CD4-positive, alpha-beta memory T cell (primary cell): ENCODE measurements at regions not wholly inside any gene's neighbourhood (a gene's known extent, or its start where the extent isn't known, plus 50 kb on each side); places are given as distances from the start of the nearest gene placed in this dataset.
"Not testable (repeated sequence)": the region's sequence is repeated elsewhere in the genome, so short reads cannot be mapped to it uniquely, and the experiment has no call there.

Experiments used
- CTCF ChIA-PET: fragments of 350-600 bp; sonication (Branson Sonifier 250); formaldehyde crosslinking; loops from one replicate; lab custom pipeline; 2021; ENCODE audit warnings: inconsistent platforms; ENCODE audit not compliant: partially characterized antibody; lab: Charles Lee
- POLR2A ChIA-PET: fragments of 350-600 bp; sonication (Branson Sonifier 250); formaldehyde crosslinking; loops from one replicate; lab custom pipeline; 2021; ENCODE audit not compliant: partially characterized antibody; lab: Charles Lee
- DNase-seq, 5 donors: peaks; one replicate each; pipeline versions ENCODE4 v3.0.0 to v3.0.0-alpha.2; 2020 to 2022; ENCODE audit warnings: mixed read lengths in 1 of 5
- H3K27ac ChIP-seq: one replicate; pipeline ENCODE4 v1.7.0; 2013; ENCODE audit warnings: low read depth, low read length
- H3K27me3 ChIP-seq: 2 replicates; pipeline ENCODE4 v1.7.0; 2013; ENCODE audit warnings: mild to moderate bottlenecking, low read length, moderate library complexity; ENCODE audit not compliant: insufficient read depth
- H3K36me3 ChIP-seq: 2 replicates; pipeline ENCODE4 v1.7.0; 2013; ENCODE audit warnings: mild to moderate bottlenecking, low read length, moderate library complexity; ENCODE audit not compliant: insufficient read depth
- H3K4me1 ChIP-seq: 2 replicates; pipeline ENCODE4 v1.7.0; 2013; ENCODE audit warnings: mild to moderate bottlenecking, low read length, moderate library complexity; ENCODE audit not compliant: insufficient read depth
- H3K4me3 ChIP-seq, 2 donors: one replicate each; pipeline ENCODE4 v1.7.0; 2013; ENCODE audit warnings: low read length in 2 of 2, mild to moderate bottlenecking in 1 of 2
- H3K9me3 ChIP-seq, 2 donors: one replicate each; pipeline ENCODE4 v1.7.0; 2013; ENCODE audit warnings: low read length in 2 of 2, control low read depth in 1 of 2; ENCODE audit not compliant: control insufficient read depth in 1 of 2
- H3K27ac Mint-ChIP-seq, 7 donors: one replicate each; pipeline ENCODE4 v1.8.0; 2020 to 2021; ENCODE audit warnings: mixed read lengths in 7 of 7, mild to moderate bottlenecking in 6 of 7, inconsistent platforms in 3 of 7, moderate library complexity in 3 of 7
- H3K27me3 Mint-ChIP-seq, 2 donors: one replicate each; pipeline ENCODE4 v1.8.0; 2020 to 2021; ENCODE audit warnings: mixed read lengths in 2 of 2
- H3K36me3 Mint-ChIP-seq, 2 donors: one replicate each; pipeline ENCODE4 v1.8.0; 2020 to 2021; ENCODE audit warnings: mixed read lengths in 2 of 2, inconsistent platforms in 1 of 2, mild to moderate bottlenecking in 1 of 2
- H3K4me1 Mint-ChIP-seq, 4 donors: one replicate each; pipeline ENCODE4 v1.8.0; 2020 to 2021; ENCODE audit warnings: mixed read lengths in 4 of 4, mild to moderate bottlenecking in 1 of 4
- H3K4me3 Mint-ChIP-seq, 8 donors: one replicate each; pipeline ENCODE4 v1.8.0; 2020 to 2021; ENCODE audit warnings: mixed read lengths in 8 of 8, mild to moderate bottlenecking in 7 of 8, moderate library complexity in 6 of 8, inconsistent platforms in 3 of 8
- H3K9me3 Mint-ChIP-seq, 8 donors: one replicate each; pipeline ENCODE4 v1.8.0; 2020 to 2021; ENCODE audit warnings: mixed read lengths in 8 of 8, mild to moderate bottlenecking in 5 of 8, inconsistent platforms in 3 of 8, moderate library complexity in 1 of 8
- intact Hi-C: fragments of 100-400 bp; cut with micrococcal nuclease; formaldehyde crosslinking; loops from one replicate; pipeline ENCODE4 v1.15.1; 2023

DNA sequence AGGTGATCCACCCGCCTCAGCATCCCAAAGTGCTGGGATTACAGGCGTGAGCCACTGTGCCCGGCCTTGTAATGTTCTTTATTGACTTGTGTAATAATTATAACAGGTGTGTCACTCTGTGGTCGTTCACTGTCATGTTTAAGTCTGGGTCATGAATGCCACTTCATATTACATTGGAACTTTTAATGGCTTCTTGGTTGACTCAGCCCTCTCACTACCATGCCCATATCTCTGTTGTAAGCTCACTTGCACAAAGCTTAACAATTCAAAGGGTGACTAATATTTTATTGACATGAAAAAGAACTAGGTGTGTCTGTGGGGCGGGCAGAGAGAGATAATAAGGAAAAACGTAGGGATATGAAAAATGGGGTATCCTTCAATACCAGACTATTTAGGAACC lies 639.7 kb upstream of the ACTRT1 start:
- no peaks in the 10 kb centered on the region for H3K27me3 Mint-ChIP-seq
- H3K9me3 Mint-ChIP-seq = no peaks in the 10 kb centered on the region
- no peaks in the 10 kb centered on the region for H3K4me1 Mint-ChIP-seq
- Histone ChIP-seq H3K27me3 (no peaks in the 10 kb centered on the region), H3K27ac (no peak overlapping the region), H3K4me1 (no peaks in the 10 kb centered on the region), H3K36me3 (no peaks in the 10 kb centered on the region), H3K4me3 (no peak overlapping the region), H3K9me3 (no peaks in the 10 kb centered on the region)
- no peaks in the 10 kb centered on the region for H3K36me3 Mint-ChIP-seq
- DNase-seq = no peak
- no peak overlapping the region for H3K27ac Mint-ChIP-seq
- intact Hi-C loops = no loop called here
- CTCF ChIA-PET = no interaction called here
- no peak overlapping the region for H3K4me3 Mint-ChIP-seq
- POLR2A ChIA-PET = no interaction called here

DNA sequence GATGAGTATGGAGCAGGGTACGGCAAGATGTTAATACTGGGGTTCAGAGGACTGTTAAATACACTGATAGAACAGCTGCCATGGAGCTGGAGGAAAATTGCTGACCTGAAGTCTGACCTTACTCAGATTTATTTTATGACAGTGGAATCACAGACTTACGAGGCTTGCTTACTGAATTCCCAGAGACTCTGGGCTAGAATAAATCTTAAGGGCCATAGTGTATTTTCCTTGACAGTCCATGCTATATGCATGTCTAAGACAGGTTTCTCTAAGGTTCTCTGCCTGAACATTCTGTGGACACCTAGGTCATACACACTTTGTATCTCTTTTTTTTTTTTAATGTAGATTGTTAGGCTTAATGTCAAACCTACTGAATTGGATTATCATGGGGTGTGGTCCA lies 633.2 kb upstream of the ACTRT1 start:
- intact Hi-C loops = no loop called here
- POLR2A ChIA-PET = no interaction called here

DNA sequence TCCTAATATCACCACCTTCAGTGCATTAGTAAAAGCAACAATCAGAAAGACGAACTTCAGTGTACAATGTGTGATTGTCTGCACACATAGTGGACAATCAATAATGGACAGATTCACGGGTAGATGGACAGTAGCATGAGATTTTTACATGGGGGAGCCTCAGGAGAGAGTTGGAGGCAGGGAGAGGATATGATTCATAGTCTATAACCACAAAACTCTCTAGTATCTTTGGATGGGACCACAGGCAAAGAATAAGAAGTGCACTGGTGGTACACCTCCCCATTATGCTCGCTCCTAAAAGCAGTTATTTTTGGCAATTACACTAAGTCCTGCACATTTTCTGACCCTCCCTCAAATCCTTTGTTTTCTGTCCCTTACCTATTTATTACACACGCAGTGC lies 624.4 kb upstream of the ACTRT1 start:
- no peak overlapping the region for H3K27ac Mint-ChIP-seq
- POLR2A ChIA-PET = no interaction called here
- peaks cover 0 to 8% (median 0%) of the 10 kb centered on the region in 8 donors for H3K9me3 Mint-ChIP-seq

More for the DNA sequence above, 633.2 kb upstream of the ACTRT1 start:
- H3K27me3 Mint-ChIP-seq = no peaks in the 10 kb centered on the region
- H3K36me3 Mint-ChIP-seq = no peaks in the 10 kb centered on the region
- H3K4me1 Mint-ChIP-seq = no peaks in the 10 kb centered on the region
- no peaks in the 10 kb centered on the region for H3K9me3 ChIP-seq
- no peak overlapping the region for H3K27ac Mint-ChIP-seq
- H3K36me3 ChIP-seq = no peaks in the 10 kb centered on the region
- no peaks in the 10 kb centered on the region for H3K27me3 ChIP-seq
- no peaks in the 10 kb centered on the region for H3K4me1 ChIP-seq
- no peak for DNase-seq
- no peak overlapping the region for H3K27ac ChIP-seq
- CTCF ChIA-PET = no interaction called here
- no peak overlapping the region for H3K4me3 ChIP-seq
- no peak overlapping the region for H3K4me3 Mint-ChIP-seq
- peaks cover 0 to 3% (median 0%) of the 10 kb centered on the region in 8 donors for H3K9me3 Mint-ChIP-seq

DNA sequence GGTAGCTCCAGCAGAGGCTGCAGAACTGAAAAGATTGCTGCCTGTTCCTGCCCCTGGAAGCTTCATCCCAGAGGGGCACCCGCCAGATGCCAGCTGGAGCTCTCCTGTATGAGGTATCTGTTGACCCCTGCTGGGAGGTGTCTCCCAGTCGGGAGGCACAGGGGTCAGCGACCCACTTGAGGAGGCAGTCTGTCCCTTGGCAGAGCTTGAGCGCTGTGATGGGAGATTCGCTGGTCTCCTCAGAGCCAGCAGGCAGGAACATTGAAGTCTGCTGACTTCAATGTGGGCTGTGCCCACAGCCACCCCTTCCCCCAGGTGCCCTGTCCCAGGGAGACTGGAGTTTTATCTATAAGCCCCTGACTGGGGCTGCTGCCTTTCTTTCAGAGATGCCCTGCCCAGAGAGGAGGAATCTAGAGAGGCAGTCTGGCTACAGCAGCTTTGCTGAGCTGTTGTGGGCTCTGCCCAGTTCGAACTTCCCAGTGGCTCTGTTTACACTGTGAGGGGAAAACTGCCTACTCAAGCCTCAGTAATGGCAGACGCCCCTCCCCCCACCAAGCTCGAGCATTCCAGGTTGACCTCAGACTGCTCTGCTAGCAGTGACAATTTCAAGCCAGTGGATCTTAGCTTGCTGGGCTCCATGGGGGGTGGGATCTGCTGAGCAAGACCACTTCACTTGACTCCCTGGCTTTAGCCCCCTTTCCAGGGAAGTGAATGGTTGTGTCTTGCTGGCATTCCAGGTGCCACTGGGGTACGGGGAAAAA lies 622.3 kb upstream of the ACTRT1 start:
- H3K27ac ChIP-seq, CTCF ChIA-PET, H3K9me3 ChIP-seq, H3K27me3 Mint-ChIP-seq, H3K36me3 ChIP-seq, H3K27me3 ChIP-seq, H3K4me1 Mint-ChIP-seq, H3K4me3 ChIP-seq, H3K4me1 ChIP-seq, H3K36me3 Mint-ChIP-seq, H3K4me3 Mint-ChIP-seq, DNase-seq, POLR2A ChIA-PET, intact Hi-C loops, H3K9me3 Mint-ChIP-seq, H3K27ac Mint-ChIP-seq: not testable (repeated sequence)

More for the DNA sequence above, 624.4 kb upstream of the ACTRT1 start:
- no peak overlapping the region for H3K4me3 Mint-ChIP-seq
- no peak for DNase-seq
- H3K36me3 ChIP-seq = no peaks in the 10 kb centered on the region
- no peaks in the 10 kb centered on the region for H3K27me3 ChIP-seq
- H3K27ac ChIP-seq = no peak overlapping the region
- no peaks in the 10 kb centered on the region for H3K36me3 Mint-ChIP-seq
- H3K4me1 ChIP-seq = no peaks in the 10 kb centered on the region
- no peaks in the 10 kb centered on the region for H3K9me3 ChIP-seq
- H3K4me3 ChIP-seq = no peak overlapping the region
- no peaks in the 10 kb centered on the region for H3K27me3 Mint-ChIP-seq
- no peaks in the 10 kb centered on the region for H3K4me1 Mint-ChIP-seq
- CTCF ChIA-PET = no interaction called here
- intact Hi-C loops = no loop called here

DNA sequence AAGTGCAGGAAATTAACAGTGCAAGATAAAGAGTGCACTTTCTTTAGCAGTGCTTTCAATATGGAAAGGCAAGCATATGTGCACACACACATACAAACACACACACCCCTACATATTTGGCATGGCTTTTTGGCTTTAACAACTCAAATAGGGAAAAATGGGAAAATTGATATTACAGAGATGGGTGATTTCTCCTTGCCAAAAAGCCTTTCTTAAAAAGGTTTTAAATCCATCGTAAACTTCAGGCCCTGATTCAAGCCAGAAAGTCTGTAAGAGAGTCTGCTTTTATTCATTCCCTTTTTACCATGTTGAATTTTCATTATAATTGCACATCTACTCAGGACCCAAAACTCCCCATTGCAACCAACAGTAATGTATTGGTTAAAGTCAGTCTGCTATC lies 612.0 kb upstream of the ACTRT1 start:
- H3K4me1 Mint-ChIP-seq = no peaks in the 10 kb centered on the region
- peaks cover 0 to 18% (median 2%) of the 10 kb centered on the region in 8 donors for H3K9me3 Mint-ChIP-seq
- H3K36me3 ChIP-seq = no peaks in the 10 kb centered on the region
- CTCF ChIA-PET = no interaction called here
- no peaks in the 10 kb centered on the region for H3K27me3 ChIP-seq
- no peaks in the 10 kb centered on the region for H3K4me1 ChIP-seq
- no peak for DNase-seq
- intact Hi-C loops = no loop called here
- no peak overlapping the region for H3K4me3 Mint-ChIP-seq
- H3K4me3 ChIP-seq = no peak overlapping the region
- POLR2A ChIA-PET = no interaction called here
- no peaks in the 10 kb centered on the region for H3K36me3 Mint-ChIP-seq
- no peaks in the 10 kb centered on the region for H3K9me3 ChIP-seq
- H3K27me3 Mint-ChIP-seq = no peaks in the 10 kb centered on the region
- no peak overlapping the region for H3K27ac Mint-ChIP-seq
- no peak overlapping the region for H3K27ac ChIP-seq

DNA sequence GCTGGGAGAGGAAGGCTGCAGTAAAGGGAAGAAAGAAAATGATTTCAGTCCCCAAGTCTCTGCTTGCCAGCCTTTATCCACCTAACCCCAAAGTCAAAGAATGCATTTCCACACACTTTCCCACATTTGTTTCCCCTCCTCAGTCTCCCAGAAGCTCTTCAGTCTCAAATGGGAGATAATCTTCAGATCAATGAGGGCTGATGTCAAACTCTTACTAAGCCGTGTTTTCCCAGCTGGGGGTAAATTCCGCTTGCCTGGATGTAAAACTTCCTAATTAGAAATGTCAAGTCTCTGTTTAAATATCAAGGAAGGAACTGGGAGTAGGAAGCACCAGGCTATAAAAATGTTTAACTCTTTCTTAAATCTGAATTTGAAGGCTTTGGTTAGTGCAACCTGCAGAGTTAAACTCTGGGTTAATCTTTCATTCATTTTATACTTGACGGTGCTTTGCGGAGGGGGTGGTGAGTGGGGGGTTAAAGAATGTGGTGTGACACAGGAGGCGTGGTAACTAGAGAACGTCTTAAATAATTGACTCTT lies 601.4 kb upstream of the ACTRT1 start:
- Mint-ChIP-seq H3K27ac (no peak overlapping the region), H3K36me3 (no peaks in the 10 kb centered on the region), H3K27me3 (no peaks in the 10 kb centered on the region), H3K4me3 (no peak overlapping the region), H3K9me3 (peaks cover 0 to 10% (median 6%) of the 10 kb centered on the region in 8 donors), H3K4me1 (no peaks in the 10 kb centered on the region)
- DNase-seq = no peak
- Histone ChIP-seq H3K9me3 (no peaks in the 10 kb centered on the region), H3K36me3 (no peaks in the 10 kb centered on the region), H3K4me3 (no peak overlapping the region), H3K4me1 (no peaks in the 10 kb centered on the region), H3K27ac (no peak overlapping the region), H3K27me3 (no peaks in the 10 kb centered on the region)
- CTCF ChIA-PET = no interaction called here
- intact Hi-C loops = no loop called here
- POLR2A ChIA-PET = no interaction called here

DNA sequence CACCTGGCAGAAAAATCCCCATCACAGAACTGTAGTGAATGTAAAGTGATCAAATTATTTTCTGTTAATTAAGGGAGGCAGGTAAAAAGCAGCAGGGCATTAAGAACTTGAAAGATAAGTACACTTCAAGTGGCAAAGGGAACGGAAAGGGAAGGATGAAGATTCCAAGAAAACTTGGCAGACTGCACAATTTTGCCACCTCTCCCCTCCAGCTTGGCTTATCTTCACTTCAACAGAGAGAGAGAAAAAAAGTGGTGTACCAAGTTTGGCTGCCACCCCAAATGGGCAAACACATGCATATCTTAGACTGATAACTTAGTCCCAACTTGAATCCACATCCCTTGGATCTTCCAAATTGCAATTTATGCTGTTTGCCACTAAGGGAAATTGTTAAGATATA lies 598.1 kb upstream of the ACTRT1 start:
- Mint-ChIP-seq H3K4me3 (no peak overlapping the region), H3K9me3 (peaks cover 0 to 3% (median 0%) of the 10 kb centered on the region in 8 donors), H3K4me1 (no peaks in the 10 kb centered on the region), H3K36me3 (no peaks in the 10 kb centered on the region), H3K27ac (no peak overlapping the region), H3K27me3 (no peaks in the 10 kb centered on the region)
- no peaks in the 10 kb centered on the region for H3K27me3 ChIP-seq
- H3K4me1 ChIP-seq = no peaks in the 10 kb centered on the region
- ChIA-PET POLR2A (no interaction called here), CTCF (no interaction called here)
- no peaks in the 10 kb centered on the region for H3K36me3 ChIP-seq
- no peak overlapping the region for H3K27ac ChIP-seq
- H3K9me3 ChIP-seq = no peaks in the 10 kb centered on the region
- no peak for DNase-seq
- intact Hi-C loops = no loop called here
- no peak overlapping the region for H3K4me3 ChIP-seq
